Pancreas (tissue), 10 donors: ENCODE measurements at regions not wholly inside any gene's neighbourhood (a gene's known extent, or its start where the extent isn't known, plus 50 kb on each side); places are given as distances from the start of the nearest gene placed in this dataset.

Experiments used
- ATAC-seq, 4 donors: fragments of 200-7000 bp; cut with Tn5 transposase; one replicate each; pipeline versions ENCODE4 v1.8.0 to v1.9.1; 2020; ENCODE audit warnings: mild to moderate bottlenecking in 4 of 4, moderate library complexity in 4 of 4
- DNase-seq, 6 donors: peaks; one replicate each; pipeline ENCODE4 v3.0.0-alpha.2; 2020
- FAIRE-seq: peaks from 2 replicates; lab custom pipeline; 2012; peaks lifted over from hg19 to GRCh38; lab: Jason Lieb, UNC
- H3K27ac ChIP-seq, 4 donors: fragments of 200-600 bp; sonication (generic); 1 replicate in 3 of 4; 2 replicates in 1 of 4; pipeline versions ENCODE4 v1.5.0 to v1.8.0; 2020
- H3K27me3 ChIP-seq, 4 donors: fragments of 200-600 bp; one replicate each; pipeline ENCODE4 v1.8.0; 2021
- H3K36me3 ChIP-seq, 3 donors: fragments of 200-600 bp; sonication (generic) in 1 of 3; one replicate each; pipeline versions ENCODE4 v1.5.0 to v1.8.0; 2020 to 2021
- H3K4me1 ChIP-seq, 3 donors: fragments of 200-600 bp; one replicate each; pipeline ENCODE4 v1.8.0; 2021
- H3K4me3 ChIP-seq, 4 donors: fragments of 200-600 bp; sonication (generic) in 2 of 4; one replicate each; pipeline versions ENCODE4 v1.5.0 to v1.8.0; 2020 to 2021
- H3K9me3 ChIP-seq, 4 donors: fragments of 200-600 bp; one replicate each; pipeline ENCODE4 v1.8.0; 2021
- CTCF ChIP-seq, 4 donors: fragments of 200-600 bp; sonication (generic) in 3 of 4; IDR thresholded peaks; one replicate each; pipeline versions ENCODE4 v1.5.0 to v1.8.0; 2021; ENCODE audit warnings: antibody characterized with exemption in 4 of 4
- WGBS, 2 donors: extraction: QIAGEN DNeasy Blood & Tissue Kit; methylation state at CpG; one replicate each; pipeline ENCODE4 v1.1.7; 2013; 5-methylcytosine and 5-hydroxymethylcytosine counted together
- intact Hi-C, 3 donors: fragments of 100-400 bp; cut with DNase I; formaldehyde crosslinking; loops; one replicate each; pipeline versions ENCODE4 v1.11.1 to v1.14.2; 2022
- donor health status: healthy with polysubstance abuse.
- donor health status: DM: no; HTN: no; CAD: no; lungs with moderate emphysema.
- donor health status: DM: no; HTN: no; CAD: no.
- donor health status: control.
- donor health status: control.
- donor health status: Bipolar disorder and iron deficiency.
- donor health status: DM: yes; HTN: yes; CAD: no.
- donor health status: DM: no; HTN: no; CAD: no.
- donor health status: DM: no; HTN: no; CAD: no.
- donor health status: DM: yes; HTN: yes; CAD: no.

GRCh38 chr4:107562316-107562715, 157.7 kb downstream of the PAPSS1 start:
- intact Hi-C loops, result no loop called here
- Histone ChIP-seq H3K27ac (no peak overlapping the region), H3K4me1 (no peaks in the 10 kb centered on the region), H3K4me3 (no peak overlapping the region), H3K36me3 (no peaks in the 10 kb centered on the region), H3K27me3 (no peaks in the 10 kb centered on the region), H3K9me3 (no peaks in the 10 kb centered on the region)
- DNase-seq, result no peak
- no peak for ATAC-seq
- TF ChIP-seq CTCF (IDR thresholded peaks at IDR 0.05), result no peak
- WGBS, 2 donors, result 91 to 93% methylated on average over 2 of the region's 2 CpGs
- no peak for FAIRE-seq

- Histone ChIP-seq H3K27ac (no peak overlapping the region), H3K27me3 (no peaks in the 10 kb centered on the region)
- no peak for FAIRE-seq
These were observed 158.6 kb downstream of the PAPSS1 start for GRCh38 chr4:107561481-107561880.

GRCh38 chr4:107559653-107560052, 160.4 kb downstream of the PAPSS1 start:
- no peak for FAIRE-seq
- Histone ChIP-seq H3K4me1 (no peaks in the 10 kb centered on the region), H3K9me3 (no peaks in the 10 kb centered on the region), H3K36me3 (no peaks in the 10 kb centered on the region), H3K4me3 (no peak overlapping the region), H3K27ac (no peak overlapping the region), H3K27me3 (no peaks in the 10 kb centered on the region)
- TF ChIP-seq CTCF (IDR thresholded peaks at IDR 0.05), result no peak
- ATAC-seq, result no peak
- intact Hi-C loops, result no loop called here
- DNase-seq, result no peak

More at GRCh38 chr4:107561481-107561880, 158.6 kb downstream of the PAPSS1 start:
- Histone ChIP-seq H3K9me3 (no peaks in the 10 kb centered on the region), H3K4me3 (no peak overlapping the region), H3K4me1 (no peaks in the 10 kb centered on the region), H3K36me3 (no peaks in the 10 kb centered on the region)
- 59 to 62% methylated on average over 4 of the region's 4 CpGs for WGBS, 2 donors
- DNase-seq, result no peak
- no peak for ATAC-seq
- intact Hi-C loops, result no loop called here
- no peak for TF ChIP-seq CTCF (IDR thresholded peaks at IDR 0.05)

- intact Hi-C loops, result no loop called here
- ATAC-seq (no peak), DNase-seq (no peak), FAIRE-seq (no peak)
- WGBS, 2 donors, result 88 to 92% methylated on average over 3 of the region's 3 CpGs
- Histone ChIP-seq H3K4me1 (no peaks in the 10 kb centered on the region), H3K4me3 (no peak overlapping the region), H3K27me3 (no peaks in the 10 kb centered on the region), H3K27ac (no peak overlapping the region), H3K36me3 (no peaks in the 10 kb centered on the region), H3K9me3 (no peaks in the 10 kb centered on the region)
- TF ChIP-seq CTCF (IDR thresholded peaks at IDR 0.05), result no peak
These were observed 167.7 kb downstream of the PAPSS1 start for GRCh38 chr4:107552306-107552705.

- 54 to 57% methylated on average over 7 of the region's 7 CpGs for WGBS, 2 donors
- Histone ChIP-seq H3K4me3 (no peak overlapping the region), H3K4me1 (no peaks in the 10 kb centered on the region), H3K36me3 (no peaks in the 10 kb centered on the region), H3K9me3 (no peaks in the 10 kb centered on the region), H3K27ac (no peak overlapping the region), H3K27me3 (no peaks in the 10 kb centered on the region)
- intact Hi-C loops, result no loop called here
- no peak for TF ChIP-seq CTCF (IDR thresholded peaks at IDR 0.05)
- no peak for DNase-seq
- FAIRE-seq, result no peak
- ATAC-seq, result no peak
These were observed 171.7 kb downstream of the PAPSS1 start for GRCh38 chr4:107548211-107548905.
